H9 (cell line): ENCODE measurements at regions not wholly inside any gene's neighbourhood (a gene's known extent, or its start where the extent isn't known, plus 50 kb on each side); places are given as distances from the start of the nearest gene placed in this dataset.
"Not testable (repeated sequence)": the region's sequence is repeated elsewhere in the genome, so short reads cannot be mapped to it uniquely, and the experiment has no call there.

Experiments
- DNase-seq: peaks from one replicate; pipeline ENCODE4 v3.0.0-alpha.2; 2017
- H2AFZ ChIP-seq: one replicate; pipeline ENCODE4 v1.6.1; 2013; ENCODE audit warnings: mild to moderate bottlenecking, low read length, control low read depth, moderate library complexity
- H2AK5ac ChIP-seq: 2 replicates; pipeline ENCODE4 v1.6.1; 2013; ENCODE audit warnings: low read length, control low read depth, mixed read lengths; ENCODE audit not compliant: insufficient read length
- H2BK120ac ChIP-seq: one replicate; pipeline ENCODE4 v1.6.1; 2013; ENCODE audit warnings: low read depth, mild to moderate bottlenecking, low read length, control low read depth, inconsistent platforms; ENCODE audit not compliant: poor library complexity, severe bottlenecking
- H2BK12ac ChIP-seq: 2 replicates; pipeline ENCODE4 v1.6.1; 2013; ENCODE audit warnings: low read length, control low read depth, mixed read lengths, low read depth; ENCODE audit not compliant: insufficient read length
- H2BK15ac ChIP-seq: 2 replicates; pipeline ENCODE4 v1.6.1; 2013; ENCODE audit warnings: low read depth, low read length, control low read depth
- H2BK20ac ChIP-seq: one replicate; pipeline ENCODE4 v1.6.1; 2013; ENCODE audit warnings: low read depth, mild to moderate bottlenecking, low read length, control low read depth, inconsistent platforms; ENCODE audit not compliant: poor library complexity, severe bottlenecking
- H2BK5ac ChIP-seq: 2 replicates; pipeline ENCODE4 v1.6.1; 2013; ENCODE audit warnings: low read length, control low read depth, mixed read lengths; ENCODE audit not compliant: insufficient read length
- H3K14ac ChIP-seq: 2 replicates; pipeline ENCODE4 v1.6.1; 2013; ENCODE audit warnings: low read length, control low read depth; ENCODE audit not compliant: insufficient read depth
- H3K18ac ChIP-seq: 2 replicates; pipeline ENCODE4 v1.6.1; 2013; ENCODE audit warnings: low read depth, mild to moderate bottlenecking, mixed read lengths, low read length, control low read depth; ENCODE audit not compliant: insufficient read length
- H3K23ac ChIP-seq: 2 replicates; pipeline ENCODE4 v1.6.1; 2013; ENCODE audit warnings: low read length, control low read depth, mixed read lengths, low read depth; ENCODE audit not compliant: insufficient read length
- H3K23me2 ChIP-seq: 2 replicates; pipeline ENCODE4 v1.6.1; 2013; ENCODE audit warnings: low read depth, mild to moderate bottlenecking, mixed read lengths, low read length, control low read depth; ENCODE audit not compliant: insufficient read length, poor library complexity, severe bottlenecking
- H3K27ac ChIP-seq: 2 replicates; pipeline ENCODE4 v1.5.1; 2013; ENCODE audit warnings: low read length, control low read depth, mixed read lengths, low read depth; ENCODE audit not compliant: insufficient read length
- H3K27me3 ChIP-seq: 2 replicates; pipeline ENCODE4 v1.6.1; 2013; ENCODE audit warnings: low read length, control low read depth, inconsistent platforms; ENCODE audit not compliant: insufficient read depth
- H3K4ac ChIP-seq: 2 replicates; pipeline ENCODE4 v1.6.1; 2013; ENCODE audit warnings: low read depth, mild to moderate bottlenecking, control low read depth, inconsistent platforms, low read length, moderate library complexity
- H3K4me1 ChIP-seq: 2 replicates; pipeline ENCODE4 v1.6.1; 2013; ENCODE audit warnings: low read length, control low read depth, inconsistent platforms; ENCODE audit not compliant: insufficient read depth
- H3K4me2 ChIP-seq: 2 replicates; pipeline ENCODE4 v1.6.1; 2013; ENCODE audit warnings: low read length, control low read depth, mixed read lengths; ENCODE audit not compliant: insufficient read length, insufficient read depth
- H3K56ac ChIP-seq: 2 replicates; pipeline ENCODE4 v1.6.1; 2013; ENCODE audit warnings: low read depth, mild to moderate bottlenecking, mixed read lengths, low read length, control low read depth; ENCODE audit not compliant: insufficient read length
- H3K79me1 ChIP-seq: 2 replicates; pipeline ENCODE4 v1.6.1; 2013; ENCODE audit warnings: low read depth, mild to moderate bottlenecking, moderate library complexity, low read length, control low read depth, inconsistent platforms; ENCODE audit not compliant: insufficient read depth, poor library complexity, severe bottlenecking
- H3K79me2 ChIP-seq: 2 replicates; pipeline ENCODE4 v1.6.1; 2013; ENCODE audit warnings: low read length, control low read depth, inconsistent platforms; ENCODE audit not compliant: insufficient read depth
- H3K9ac ChIP-seq: 2 replicates; pipeline ENCODE4 v1.6.1; 2013; ENCODE audit warnings: low read length, control low read depth, mixed read lengths; ENCODE audit not compliant: insufficient read length; ENCODE audit errors: extremely low read depth
- H3K9me3 ChIP-seq: one replicate; pipeline ENCODE4 v1.6.1; 2013; ENCODE audit warnings: low read depth, low read length, inconsistent platforms; ENCODE audit not compliant: control insufficient read depth
- H3T11ph ChIP-seq: one replicate; pipeline ENCODE4 v1.6.1; 2013; ENCODE audit warnings: mild to moderate bottlenecking, low read length, control low read depth, inconsistent platforms
- H4K20me1 ChIP-seq: one replicate; pipeline ENCODE4 v1.6.1; 2013; ENCODE audit not compliant: control insufficient read depth, insufficient read length, insufficient read depth
- H4K5ac ChIP-seq: 2 replicates; pipeline ENCODE4 v1.6.1; 2013; ENCODE audit warnings: low read depth, mild to moderate bottlenecking, mixed read lengths, low read length, control low read depth; ENCODE audit not compliant: insufficient read length
- H4K8ac ChIP-seq: replicated peaks from 2 replicates; pipeline ENCODE4 v1.6.1; 2013; ENCODE audit warnings: low read length, control low read depth, mixed read lengths, low read depth; ENCODE audit not compliant: insufficient read length
- H4K91ac ChIP-seq: 2 replicates; pipeline ENCODE4 v1.6.1; 2013; ENCODE audit warnings: low read depth, mild to moderate bottlenecking, moderate library complexity, mixed read lengths, low read length, control low read depth; ENCODE audit not compliant: insufficient read length
- H3K27ac Mint-ChIP-seq, 3 experiments: 2 replicates in 2 of 3; 3 replicates in 1 of 3; pipeline ENCODE4 v1.8.0; 2020 to 2021; ENCODE audit warnings: mixed read lengths in 3 of 3, mild to moderate bottlenecking in 1 of 3, moderate library complexity in 1 of 3
- H3K27me3 Mint-ChIP-seq: 2 replicates; pipeline ENCODE4 v1.8.0; 2021; ENCODE audit warnings: low read depth, mild to moderate bottlenecking, moderate library complexity, mixed read lengths
- H3K36me3 Mint-ChIP-seq, 3 experiments: 2 replicates in 2 of 3; 3 replicates in 1 of 3; pipeline ENCODE4 v1.8.0; 2020 to 2021; ENCODE audit warnings: low read depth in 3 of 3, mixed read lengths in 3 of 3; ENCODE audit not compliant: insufficient read depth in 1 of 3
- H3K4me1 Mint-ChIP-seq, 2 experiments: 2 replicates each; pipeline ENCODE4 v1.8.0; 2020; ENCODE audit warnings: mixed read lengths in 2 of 2
- H3K4me3 Mint-ChIP-seq, 2 experiments: 2 replicates in 1 of 2; 3 replicates in 1 of 2; pipeline ENCODE4 v1.8.0; 2020 to 2021; ENCODE audit warnings: mild to moderate bottlenecking in 2 of 2, mixed read lengths in 2 of 2, moderate library complexity in 1 of 2
- H3K9me3 Mint-ChIP-seq, 2 experiments: 2 replicates in 1 of 2; 3 replicates in 1 of 2; pipeline ENCODE4 v1.8.0; 2020; ENCODE audit warnings: mild to moderate bottlenecking in 2 of 2, mixed read lengths in 2 of 2, moderate library complexity in 1 of 2
- WGBS: extraction: QIAGEN DNeasy Blood & Tissue Kit; methylation state at CpG from one replicate; pipeline ENCODE4 v1.1.7; 2013; ENCODE audit warnings: missing lambda C conversion rate, low lambda C conversion rate, mixed read lengths; ENCODE audit not compliant: insufficient read length; ENCODE audit errors: extremely low coverage; 5-methylcytosine and 5-hydroxymethylcytosine counted together

GRCh38 chr16:21519361-21520133 lies 79.8 kb upstream of the METTL9 start:
- not testable (repeated sequence) for H4K20me1 ChIP-seq, H2AK5ac ChIP-seq, H3K9me3 Mint-ChIP-seq, H3K23ac ChIP-seq, H3T11ph ChIP-seq, H3K4ac ChIP-seq, H4K5ac ChIP-seq, H2AFZ ChIP-seq, H2BK15ac ChIP-seq, H2BK120ac ChIP-seq, H3K56ac ChIP-seq, DNase-seq, H2BK5ac ChIP-seq, H3K79me1 ChIP-seq, H2BK12ac ChIP-seq, H4K8ac ChIP-seq, H2BK20ac ChIP-seq, H3K4me1 ChIP-seq, H4K91ac ChIP-seq, H3K27ac ChIP-seq, H3K9me3 ChIP-seq, H3K27me3 Mint-ChIP-seq, H3K27me3 ChIP-seq
- peak overlapping the region; percentile 56 for H3K18ac ChIP-seq
- H3K4me1 Mint-ChIP-seq, result peaks cover 30 to 35% of the 10 kb centered on the region in 2 experiments
- peaks cover 13% of the 10 kb centered on the region for H3K23me2 ChIP-seq
- WGBS, result no CpG with 5 or more reads among the region's 52 CpGs
- peak overlapping the region; percentile 93 to 97 (median 96) for H3K27ac Mint-ChIP-seq
- peaks cover 17 to 38% (median 19%) of the 10 kb centered on the region in 3 experiments for H3K36me3 Mint-ChIP-seq
- H3K4me2 ChIP-seq, result peak overlapping the region; percentile 64
- peak overlapping the region; percentile 79 for H3K9ac ChIP-seq
- peaks cover 27% of the 10 kb centered on the region; the same call in 1 of the 2 replicates for H3K79me2 ChIP-seq
- peak overlapping the region; percentile 77; the same call in 1 of the 2 replicates for H3K14ac ChIP-seq
- peak overlapping the region; percentile 95 to 96 for H3K4me3 Mint-ChIP-seq

GRCh38 chr16:21520134-21521047 lies 79.0 kb upstream of the METTL9 start:
- not testable (repeated sequence) for H3K9me3 ChIP-seq, H3K4ac ChIP-seq, H3T11ph ChIP-seq, H4K91ac ChIP-seq, H2AK5ac ChIP-seq, H2BK120ac ChIP-seq, H4K20me1 ChIP-seq, H4K8ac ChIP-seq, H4K5ac ChIP-seq, H3K4me1 ChIP-seq, H3K9me3 Mint-ChIP-seq, H2BK15ac ChIP-seq, H2BK5ac ChIP-seq, H3K56ac ChIP-seq, H3K27me3 Mint-ChIP-seq, H3K23ac ChIP-seq, H2BK20ac ChIP-seq, H2BK12ac ChIP-seq, H3K27me3 ChIP-seq, H2AFZ ChIP-seq, H3K79me1 ChIP-seq
- peaks cover 13 to 30% (median 16%) of the 10 kb centered on the region in 3 experiments for H3K36me3 Mint-ChIP-seq
- DNase-seq, result peak; percentile 100
- peaks cover 13% of the 10 kb centered on the region for H3K23me2 ChIP-seq
- H3K27ac ChIP-seq, result peak overlapping the region; percentile 68
- peak overlapping the region in 2 of 3 experiments; percentile 94 to 98; a peak in 5 of 7 replicates for H3K27ac Mint-ChIP-seq
- no CpG with 5 or more reads among the region's 101 CpGs for WGBS
- peak overlapping the region; percentile 10 for H3K14ac ChIP-seq
- peak overlapping the region; percentile 64 for H3K4me2 ChIP-seq
- peaks cover 21% of the 10 kb centered on the region; the same call in 1 of the 2 replicates for H3K79me2 ChIP-seq
- peak overlapping the region; percentile 95 to 96 for H3K4me3 Mint-ChIP-seq
- peak overlapping the region; percentile 56 for H3K18ac ChIP-seq
- peaks cover 26 to 30% of the 10 kb centered on the region in 2 experiments for H3K4me1 Mint-ChIP-seq
- peak overlapping the region; percentile 79 for H3K9ac ChIP-seq
